ENCODE measurements at regions not wholly inside any gene's neighbourhood (a gene's known extent, or its start where the extent isn't known, plus 50 kb on each side); places are given as distances from the start of the nearest gene placed in this dataset.

DNA sequence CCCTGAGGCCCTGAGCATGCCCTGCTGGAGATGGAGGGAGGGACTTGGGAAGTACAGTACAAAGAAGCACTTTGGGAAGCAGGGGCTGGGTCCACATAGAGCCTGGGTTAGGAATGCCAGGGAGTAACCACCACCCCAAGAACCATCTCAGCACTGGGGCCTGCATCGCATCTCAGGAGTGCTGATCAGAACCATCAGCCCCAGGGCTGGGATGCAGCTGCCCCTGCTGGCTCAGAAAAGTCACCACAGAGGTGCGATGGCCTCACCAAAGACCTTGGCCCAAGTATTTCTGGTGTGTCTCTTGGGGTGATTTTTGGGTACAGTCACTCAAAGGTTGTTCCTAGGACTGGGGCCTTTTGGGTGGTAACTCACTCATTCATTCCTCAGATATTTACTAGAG, 236.8 kb upstream of the MVB12B start:
- DNase-seq (ENCODE audit: low read depth) = no peak

DNA sequence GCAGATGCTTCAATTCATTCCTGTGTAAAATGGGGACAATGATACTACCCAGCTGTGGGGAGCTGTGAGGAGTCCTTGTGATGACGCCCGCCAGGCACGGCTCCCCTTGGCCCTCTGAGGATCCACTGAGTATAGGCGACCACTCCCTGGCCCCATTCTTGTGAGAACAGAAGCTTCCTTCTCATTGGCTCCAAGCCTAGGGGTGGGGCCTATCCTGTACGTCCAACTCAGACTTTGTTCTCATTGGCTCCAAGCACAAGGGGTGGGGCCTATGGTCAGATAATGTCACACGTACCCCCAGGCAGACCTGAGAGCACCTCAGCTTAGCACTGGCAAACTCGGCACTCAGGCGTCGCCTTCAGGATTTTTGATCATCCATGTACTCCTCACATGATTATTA, 232.9 kb upstream of the MVB12B start:
- no peak for DNase-seq (ENCODE audit: low read depth)

GRCh38 chr9:126095546-126096190, 231.0 kb upstream of the MVB12B start:
- no peak for DNase-seq (ENCODE audit: low read depth)

DNA sequence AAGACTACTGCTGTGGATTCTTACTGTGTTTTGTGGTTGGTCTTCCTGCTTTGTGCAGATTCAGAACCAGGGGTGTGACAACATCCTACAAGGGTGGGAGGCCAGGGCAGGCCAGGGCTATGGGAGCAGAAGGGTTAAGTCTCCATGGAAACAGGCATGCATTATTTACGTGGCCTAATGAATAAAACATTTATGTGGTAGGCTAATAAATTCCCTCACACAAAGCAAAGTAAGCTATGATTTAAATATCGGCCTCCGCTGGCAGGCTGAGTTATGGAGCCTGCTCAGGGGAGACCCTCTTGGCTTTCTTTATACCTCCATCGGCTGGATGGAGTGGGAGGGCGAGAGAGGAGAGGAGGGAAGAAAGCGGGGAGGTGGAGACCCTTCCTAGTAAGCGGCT, 230.3 kb upstream of the MVB12B start:
- no peak for DNase-seq (ENCODE audit: low read depth)

DNA sequence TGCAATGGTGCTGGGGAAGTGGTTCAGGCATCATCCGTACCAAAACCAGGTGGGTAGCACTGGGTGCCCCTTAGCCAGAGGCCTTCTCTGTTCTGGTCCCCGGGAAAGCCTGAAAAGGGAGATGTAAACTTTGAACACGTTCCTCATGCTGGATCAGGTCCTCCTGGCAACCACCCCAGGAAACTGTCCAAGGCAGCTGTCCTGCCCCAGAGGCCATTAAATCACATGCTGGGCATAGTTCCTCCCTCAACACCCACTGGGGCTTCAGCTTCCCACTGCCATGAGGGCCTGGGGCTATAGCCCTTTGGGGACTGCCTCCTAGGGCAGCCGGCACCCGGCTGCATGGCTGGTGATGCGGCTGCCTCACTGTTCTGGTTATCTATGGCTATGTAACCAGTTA, 228.9 kb upstream of the MVB12B start:
- DNase-seq (ENCODE audit: low read depth) = no peak

DNA sequence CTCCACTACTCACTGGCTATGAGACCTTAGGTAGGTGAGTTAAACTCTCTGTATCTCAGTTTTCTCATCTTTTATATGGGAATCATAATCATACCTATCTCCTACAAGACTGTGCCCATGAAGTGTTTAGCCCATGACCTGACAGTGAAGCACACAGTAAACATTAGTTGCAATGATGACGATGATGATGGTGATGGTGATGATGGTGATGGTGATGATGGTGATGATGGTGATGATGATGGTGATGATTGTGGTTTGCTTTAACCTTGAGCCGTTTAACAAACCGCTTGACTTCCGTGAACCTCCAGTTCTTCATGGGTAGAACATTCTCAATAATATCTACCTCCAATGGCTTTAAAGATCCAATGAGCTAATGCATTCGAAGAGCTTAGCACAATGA, 220.2 kb upstream of the MVB12B start:
- no peak for DNase-seq (ENCODE audit: low read depth)

DNA sequence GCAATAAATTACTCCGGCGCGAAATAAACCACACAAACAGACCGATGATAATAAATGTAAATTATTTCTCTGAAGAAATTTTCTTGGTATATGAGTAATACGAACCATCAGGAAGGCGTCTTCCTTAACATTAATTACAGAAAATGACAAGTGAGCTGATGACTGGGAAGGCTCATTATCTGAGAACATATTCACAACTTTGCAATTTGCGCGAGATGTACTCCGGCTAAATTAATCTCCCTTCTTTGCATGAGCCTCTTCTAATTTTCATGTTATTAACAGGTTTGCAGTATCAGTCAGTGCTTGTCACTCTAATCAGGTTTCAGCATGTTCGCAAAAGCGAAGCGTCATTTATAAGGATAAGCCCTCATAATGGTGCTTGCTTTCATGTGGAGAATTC, 218.9 kb upstream of the MVB12B start:
- DNase-seq (ENCODE audit: low read depth) = no peak

GRCh38 chr9:126108240-126108639, 218.4 kb upstream of the MVB12B start:
- DNase-seq (ENCODE audit: low read depth) = no peak

DNA sequence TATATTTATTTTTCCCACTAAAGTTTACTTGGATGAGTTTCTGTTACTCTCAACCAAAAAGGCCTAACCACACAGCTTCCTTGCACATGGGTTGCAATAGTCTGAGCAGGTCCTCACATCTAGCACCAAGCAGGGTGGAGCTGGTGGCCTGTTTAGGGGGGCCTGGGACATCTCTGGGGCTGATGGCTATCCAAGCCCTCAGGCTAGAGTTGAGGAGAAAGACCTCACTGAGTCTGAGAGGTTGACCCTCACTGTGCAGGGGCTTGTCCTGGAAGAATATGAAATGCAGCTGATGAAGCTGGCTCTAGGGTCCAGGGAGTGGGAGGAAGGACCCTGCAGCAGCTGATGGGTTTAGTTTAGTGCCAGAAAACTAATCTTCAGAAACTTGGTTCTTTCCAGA, 217.1 kb upstream of the MVB12B start:
- no peak for DNase-seq (ENCODE audit: low read depth)

DNA sequence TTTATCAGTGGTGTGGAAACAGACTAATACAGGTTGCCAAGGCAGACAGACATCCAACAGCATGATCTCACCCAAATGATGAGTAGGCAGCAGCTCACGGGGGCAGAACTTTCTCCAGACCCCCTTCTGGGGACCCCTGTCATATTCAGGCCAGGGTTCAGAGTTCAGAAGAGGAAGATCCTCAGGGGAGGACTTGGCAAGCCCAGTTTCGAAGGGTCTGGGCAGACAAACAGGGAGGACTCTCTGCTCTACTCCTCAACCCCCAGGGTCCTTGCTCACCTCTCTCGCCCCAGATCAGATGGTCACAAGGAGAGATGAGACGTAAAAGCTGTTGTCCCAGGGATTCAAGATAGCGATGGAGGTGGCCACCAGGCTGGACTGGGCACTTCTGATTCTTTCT, 215.1 kb upstream of the MVB12B start:
- no peak for DNase-seq (ENCODE audit: low read depth)

DNA sequence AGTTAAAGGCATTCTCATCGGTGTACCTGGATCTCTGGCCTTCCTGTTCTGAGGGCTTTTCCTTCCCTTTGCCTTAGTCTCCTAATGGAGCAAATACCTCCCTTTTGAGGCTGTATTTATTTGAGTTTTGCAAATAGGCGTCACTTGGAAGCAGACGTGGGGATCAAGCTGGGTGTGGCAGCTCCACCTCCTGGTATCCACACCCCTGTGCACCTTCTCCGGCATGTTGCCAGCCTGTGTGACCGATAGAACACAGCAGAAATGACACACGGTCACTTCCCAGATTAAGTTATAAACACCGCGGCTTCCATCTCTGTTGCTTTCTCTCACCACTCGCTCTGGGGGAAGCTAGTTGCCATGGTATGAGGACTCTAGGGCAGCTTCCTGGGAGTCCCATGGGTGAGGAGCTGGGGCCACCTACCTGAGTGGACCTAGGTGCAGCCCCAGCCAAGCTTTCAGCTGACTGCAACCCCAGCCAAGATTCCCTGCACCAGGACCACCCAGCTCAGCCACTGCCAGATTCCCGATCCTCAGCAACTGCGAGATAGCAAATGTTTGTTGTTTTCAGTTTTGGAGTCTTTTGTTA, 214.4 kb upstream of the MVB12B start:
- no peak for DNase-seq (ENCODE audit: low read depth)

DNA sequence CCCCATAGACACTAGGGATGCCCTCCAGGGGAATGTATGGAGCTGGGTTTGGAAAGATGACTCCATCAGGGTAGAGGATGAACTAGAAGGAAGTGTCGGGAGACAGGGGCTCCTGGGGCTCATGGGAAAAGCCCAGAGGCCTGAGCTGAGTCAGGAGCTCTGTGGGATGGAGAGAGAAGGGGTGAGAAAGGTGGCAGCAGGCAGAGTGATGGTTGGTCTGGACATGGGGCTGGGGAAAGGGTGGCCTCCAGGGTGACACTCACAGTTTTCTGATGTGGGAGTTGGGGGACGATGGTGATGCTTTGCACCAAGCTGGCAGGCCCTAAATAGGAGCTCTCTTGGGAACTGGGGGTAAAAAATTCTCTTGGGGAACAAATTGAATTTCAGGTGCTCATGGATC, 213.5 kb upstream of the MVB12B start:
- no peak for DNase-seq (ENCODE audit: low read depth)

- DNase-seq (ENCODE audit: low read depth) = no peak
Observed at GRCh38 chr9:126113756-126114408, 212.7 kb upstream of the MVB12B start.

DNA sequence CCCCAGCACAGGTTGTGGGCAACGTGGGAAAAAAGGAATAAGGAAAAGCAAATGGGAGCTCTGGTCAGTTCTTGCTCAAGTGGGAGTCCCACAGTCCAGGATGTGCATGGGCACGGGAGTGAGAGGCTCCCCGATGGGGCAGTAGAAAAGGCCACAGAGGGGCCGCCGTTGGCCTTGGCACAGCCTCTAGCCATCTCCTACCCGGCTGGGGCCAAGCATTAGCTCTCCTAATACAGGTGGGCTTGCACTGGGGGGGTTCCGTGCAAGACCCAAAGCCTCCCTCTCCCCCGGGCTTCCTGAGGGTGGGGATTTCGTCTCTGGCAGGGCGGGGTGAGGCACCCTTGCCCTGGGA, 212.2 kb upstream of the MVB12B start:
- no peak for DNase-seq (ENCODE audit: low read depth)

GRCh38 chr9:126114850-126115460, 211.7 kb upstream of the MVB12B start:
- DNase-seq (ENCODE audit: low read depth) = no peak

- DNase-seq (ENCODE audit: low read depth) = no peak
Observed at GRCh38 chr9:126116351-126117157, 210.1 kb upstream of the MVB12B start.

DNA sequence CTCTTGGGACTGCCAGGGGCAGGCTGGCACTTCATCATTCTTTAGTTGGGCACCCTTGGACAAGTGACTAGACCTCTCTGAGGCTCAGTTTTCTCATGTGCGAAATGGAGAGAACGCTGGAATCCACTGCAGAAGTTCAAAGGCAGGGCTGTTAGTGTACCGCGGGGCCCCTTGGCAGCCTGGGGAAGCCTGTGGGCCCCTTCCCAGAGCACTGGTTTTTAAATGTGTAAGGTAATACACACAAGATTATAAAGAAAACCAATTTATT, 209.5 kb upstream of the MVB12B start:
- DNase-seq (ENCODE audit: low read depth) = no peak

GRCh38 chr9:126117631-126118030, 209.0 kb upstream of the MVB12B start:
- DNase-seq (ENCODE audit: low read depth) = no peak

DNA sequence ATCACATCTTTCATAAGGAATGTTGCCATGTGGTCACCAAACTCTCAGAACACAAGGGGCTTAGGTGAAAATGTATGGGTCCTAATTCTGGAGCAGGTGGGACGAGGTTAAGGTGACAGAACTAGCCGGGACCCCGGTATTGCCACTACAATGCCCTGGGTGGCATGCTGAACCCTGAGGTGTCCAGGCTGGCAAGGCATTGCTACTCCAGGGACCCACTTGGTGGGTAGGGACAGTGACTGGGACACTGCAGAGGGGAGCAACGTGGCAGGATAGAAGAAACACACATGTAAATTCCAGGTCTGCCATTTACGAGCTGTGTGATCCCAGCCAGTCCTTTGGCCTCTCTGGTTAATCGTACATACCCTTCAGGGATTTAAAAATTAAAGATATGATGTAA, 206.9 kb upstream of the MVB12B start:
- DNase-seq (ENCODE audit: low read depth) = no peak

DNA sequence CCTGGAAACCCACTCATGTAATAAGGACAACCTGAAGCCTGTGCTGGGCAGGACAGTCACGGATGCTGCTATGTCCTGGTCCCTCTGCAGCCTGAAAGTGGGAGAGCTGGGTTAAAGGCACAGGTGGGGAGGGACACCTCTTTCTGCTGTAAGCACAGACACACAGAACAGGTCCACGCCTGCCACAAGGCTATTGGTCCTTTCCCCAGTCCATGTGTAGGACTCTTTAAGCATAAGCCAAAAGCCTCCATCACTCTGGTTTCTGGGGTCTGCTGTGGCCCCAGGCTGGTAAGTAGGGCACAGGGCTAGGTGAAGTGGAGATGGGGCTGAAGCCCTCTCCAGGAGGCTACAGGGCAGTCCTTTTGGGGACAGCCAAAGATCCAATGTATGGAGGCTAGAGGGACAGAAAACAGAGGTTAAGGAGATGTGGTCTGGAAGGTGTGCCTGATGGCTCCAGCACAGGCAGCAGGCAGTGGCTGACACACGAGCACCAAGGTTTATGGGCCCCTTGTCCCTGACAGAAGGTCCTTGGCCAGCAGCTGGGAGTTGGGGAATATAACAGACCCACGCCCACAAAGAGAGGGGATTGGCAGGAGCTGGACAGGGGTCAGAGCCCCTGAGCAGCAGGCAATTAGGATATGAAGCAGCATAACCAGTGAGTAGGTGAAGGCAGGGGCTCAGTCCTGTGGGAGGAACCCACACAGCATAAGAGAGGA, 203.6 kb upstream of the MVB12B start:
- no peak for DNase-seq (ENCODE audit: low read depth)

DNA sequence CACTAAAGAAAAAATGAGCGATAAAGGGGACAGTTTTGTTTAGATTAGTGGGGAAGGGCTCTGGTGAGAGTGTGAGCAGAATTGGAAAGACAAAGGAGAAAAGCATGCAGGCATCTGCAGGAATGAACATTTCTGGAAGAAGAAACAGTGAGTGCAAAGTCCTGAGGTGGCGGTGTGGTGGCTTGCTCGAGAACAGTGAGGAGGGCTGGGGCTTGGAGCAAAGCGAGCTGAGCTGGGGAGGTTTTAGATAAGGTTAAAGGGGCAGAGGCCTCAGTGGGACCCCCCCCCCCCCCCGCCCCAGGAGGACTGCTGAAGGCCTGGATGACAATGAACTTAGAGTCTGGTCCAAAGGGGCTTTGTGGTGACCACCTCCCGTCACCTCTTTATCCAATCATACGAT, 202.7 kb upstream of the MVB12B start:
- DNase-seq (ENCODE audit: low read depth) = no peak

- DNase-seq (ENCODE audit: low read depth) = no peak
Observed at GRCh38 chr9:126125177-126125576, 201.5 kb upstream of the MVB12B start.

All from activated gamma-delta T cell treated with anti-CD3 and anti-CD28 coated beads, Interleukin-2, amount 50 U/mL, for 16 hours (primary cell).